Neural progenitor cell (in vitro differentiated cells): ENCODE measurements at regions not wholly inside any gene's neighbourhood (a gene's known extent, or its start where the extent isn't known, plus 50 kb on each side); places are given as distances from the start of the nearest gene placed in this dataset. TPM values are rescaled to one million over a fixed set of nuclear protein-coding genes. Genes with fewer than 3 reads are reported as not detected.

Experiments
- DNase-seq: peaks from one replicate; pipeline ENCODE4 v3.0.0-alpha.2; 2016; ENCODE audit warnings: low spot score
- H2AFZ ChIP-seq: fragments of 200-600 bp; sonication (generic); replicated peaks from 2 replicates; pipeline ENCODE4 v1.6.1; 2016; ENCODE audit warnings: antibody characterized with exemption
- H3F3A ChIP-seq: fragments of 200-600 bp; sonication (generic); 2 replicates; pipeline ENCODE4 v1.6.1; 2016; ENCODE audit warnings: antibody characterized with exemption, low read depth
- H3K27ac ChIP-seq: fragments of 200-600 bp; sonication (generic); 2 replicates; pipeline ENCODE4 v1.5.1; 2016; ENCODE audit warnings: mild to moderate bottlenecking
- H3K27me3 ChIP-seq: fragments of 200-600 bp; sonication (generic); 2 replicates; pipeline ENCODE4 v1.6.1; 2016; ENCODE audit warnings: mild to moderate bottlenecking, moderate library complexity
- H3K36me3 ChIP-seq: fragments of 200-600 bp; sonication (generic); 2 replicates; pipeline ENCODE4 v1.5.1; 2016
- H3K4me1 ChIP-seq: fragments of 200-600 bp; sonication (generic); 2 replicates; pipeline ENCODE4 v1.6.1; 2016; ENCODE audit warnings: mixed run types
- H3K4me2 ChIP-seq: fragments of 200-600 bp; sonication (generic); 2 replicates; pipeline ENCODE4 v1.6.1; 2016
- H3K4me3 ChIP-seq: fragments of 200-600 bp; sonication (generic); 2 replicates; pipeline ENCODE4 v1.5.1; 2016
- H3K79me2 ChIP-seq: fragments of 200-600 bp; sonication (generic); 2 replicates; pipeline ENCODE4 v1.6.1; 2016; ENCODE audit warnings: low read depth
- H3K9ac ChIP-seq: fragments of 200-600 bp; sonication (generic); 2 replicates; pipeline ENCODE4 v1.6.1; 2016
- H3K9me3 ChIP-seq: fragments of 200-600 bp; sonication (generic); 2 replicates; pipeline ENCODE4 v1.5.1; 2016; ENCODE audit warnings: low read depth
- H4K20me1 ChIP-seq: fragments of 200-600 bp; sonication (generic); 2 replicates; pipeline ENCODE4 v1.6.1; 2016; ENCODE audit warnings: low read depth
- H3K27ac Mint-ChIP-seq: 3 replicates; pipeline ENCODE4 v1.8.0; 2021; ENCODE audit warnings: mixed read lengths
- H3K27me3 Mint-ChIP-seq: 2 replicates; pipeline ENCODE4 v1.8.0; 2022; ENCODE audit warnings: low read depth, mild to moderate bottlenecking, inconsistent platforms, moderate library complexity, mixed read lengths; ENCODE audit not compliant: insufficient read depth
- H3K36me3 Mint-ChIP-seq: 3 replicates; pipeline ENCODE4 v1.8.0; 2021; ENCODE audit warnings: mixed read lengths
- H3K4me1 Mint-ChIP-seq: 3 replicates; pipeline ENCODE4 v1.8.0; 2021; ENCODE audit warnings: mixed read lengths
- H3K4me3 Mint-ChIP-seq: 3 replicates; pipeline ENCODE4 v1.8.0; 2021; ENCODE audit warnings: mild to moderate bottlenecking, moderate library complexity, mixed read lengths
- H3K9me3 Mint-ChIP-seq: 3 replicates; pipeline ENCODE4 v1.8.0; 2020; ENCODE audit warnings: mixed read lengths
- CTCF ChIP-seq: fragments of 200-600 bp; sonication (generic); IDR thresholded peaks from 2 replicates; pipeline ENCODE4 v1.5.1; 2017; ENCODE audit warnings: antibody characterized with exemption, mild to moderate bottlenecking
- EZH2 ChIP-seq: fragments of 200-600 bp; sonication (generic); IDR thresholded peaks from 2 replicates; pipeline ENCODE4 v1.6.1; 2017; ENCODE audit warnings: antibody characterized with exemption, mild to moderate bottlenecking, moderate library complexity
- EZH2phosphoT487 ChIP-seq: fragments of 200-600 bp; sonication (generic); IDR thresholded peaks from 2 replicates; pipeline ENCODE4 v1.6.1; 2017; ENCODE audit warnings: antibody characterized with exemption
- small RNA-seq: library from RNA; depleted of rRNA; stranded (forward); fragments of <200 nt; gene quantifications from one replicate; pipeline ENCODE3, GENCODE V24; 2015

GRCh38 chr6:163630991-163631390, 216.5 kb downstream of the QKI start:
- Histone ChIP-seq H3K27me3 (no peaks in the 10 kb centered on the region), H4K20me1 (no peaks in the 10 kb centered on the region), H3F3A (no peaks in the 10 kb centered on the region), H3K27ac (no peak overlapping the region), H3K4me1 (no peaks in the 10 kb centered on the region), H3K4me2 (no peak overlapping the region), H3K9me3 (no peaks in the 10 kb centered on the region), H2AFZ (no peak overlapping the region), H3K36me3 (no peaks in the 10 kb centered on the region), H3K4me3 (no peak overlapping the region), H3K9ac (no peak overlapping the region), H3K79me2 (no peaks in the 10 kb centered on the region)
- no peak overlapping the region for H3K4me3 Mint-ChIP-seq
- H3K4me1 Mint-ChIP-seq, result peaks cover 12% of the 10 kb centered on the region
- H3K27ac Mint-ChIP-seq, result no peak overlapping the region
- H3K9me3 Mint-ChIP-seq, result peaks cover 26% of the 10 kb centered on the region
- no peak for DNase-seq
- no peaks in the 10 kb centered on the region for H3K36me3 Mint-ChIP-seq
- H3K27me3 Mint-ChIP-seq, result peaks cover 4% of the 10 kb centered on the region
- TF ChIP-seq EZH2, result no peak

DNA sequence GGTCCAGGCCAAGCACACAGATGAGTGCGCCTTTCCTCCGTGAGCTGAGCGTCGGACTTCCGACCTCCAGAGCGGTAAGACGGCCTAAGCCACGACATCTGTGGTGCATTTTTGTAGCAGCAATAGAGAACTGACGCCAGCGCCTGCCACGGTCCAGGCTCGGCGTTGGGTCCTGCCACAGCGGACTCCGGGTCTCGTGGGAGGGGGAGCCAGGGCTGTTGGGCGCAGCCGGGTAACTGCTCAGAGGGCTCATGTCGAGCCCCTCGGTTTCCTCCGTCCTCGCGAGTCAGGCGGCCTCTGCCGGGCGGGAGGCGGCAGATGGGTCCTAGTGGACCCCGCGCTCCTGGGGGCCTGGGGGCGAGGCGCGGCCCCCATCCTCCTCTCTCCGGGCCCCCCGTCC, 216.1 kb downstream of the QKI start:
- Histone ChIP-seq H3K9me3 (no peaks in the 10 kb centered on the region), H3K4me1 (no peaks in the 10 kb centered on the region), H3K79me2 (no peaks in the 10 kb centered on the region), H3K4me2 (no peak overlapping the region), H3K9ac (no peak overlapping the region), H3F3A (no peaks in the 10 kb centered on the region), H4K20me1 (no peaks in the 10 kb centered on the region), H3K27me3 (no peaks in the 10 kb centered on the region), H3K27ac (no peak overlapping the region), H3K4me3 (no peak overlapping the region), H2AFZ (no peak overlapping the region), H3K36me3 (no peaks in the 10 kb centered on the region)
- Mint-ChIP-seq H3K36me3 (no peaks in the 10 kb centered on the region), H3K27ac (no peak overlapping the region), H3K9me3 (peaks cover 26% of the 10 kb centered on the region), H3K4me1 (peaks cover 13% of the 10 kb centered on the region), H3K4me3 (no peak overlapping the region), H3K27me3 (peaks cover 7% of the 10 kb centered on the region)
- no peak for DNase-seq
- no peak for TF ChIP-seq EZH2
- no peak for TF ChIP-seq CTCF
- TF ChIP-seq EZH2phosphoT487, result no peak

DNA sequence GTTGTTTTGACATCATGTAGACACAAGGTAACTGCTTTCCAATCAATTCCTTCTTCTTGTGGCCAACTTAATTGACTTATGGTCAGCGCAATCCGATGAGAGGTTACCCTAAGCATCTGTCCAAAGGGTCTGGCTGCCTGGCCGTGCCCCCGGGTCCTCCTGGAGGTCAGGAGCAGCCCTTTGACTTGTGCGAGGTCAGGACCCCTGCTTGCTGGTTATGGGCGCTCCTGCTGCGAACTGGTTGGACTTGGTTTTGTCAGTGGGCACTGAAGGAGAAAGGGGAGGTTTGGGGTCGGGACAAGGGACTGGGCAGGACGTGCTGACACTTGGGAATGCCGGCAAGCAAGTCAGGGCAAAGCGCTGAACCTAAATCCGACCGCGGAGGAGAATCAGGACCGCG, 215.6 kb downstream of the QKI start:
- no peak overlapping the region for H3K4me3 Mint-ChIP-seq
- no peaks in the 10 kb centered on the region for H3K4me1 ChIP-seq
- H3K79me2 ChIP-seq, result no peaks in the 10 kb centered on the region
- peaks cover 8% of the 10 kb centered on the region for H3K4me1 Mint-ChIP-seq
- no peaks in the 10 kb centered on the region for H4K20me1 ChIP-seq
- no peak for DNase-seq
- H3K27me3 Mint-ChIP-seq, result peaks cover 5% of the 10 kb centered on the region
- TF ChIP-seq EZH2 (no peak), CTCF (no peak), EZH2phosphoT487 (no peak)
- H3K4me3 ChIP-seq, result no peak overlapping the region
- H3K27me3 ChIP-seq, result no peaks in the 10 kb centered on the region
- no peak overlapping the region for H3K27ac ChIP-seq
- no peak overlapping the region for H2AFZ ChIP-seq
- H3K4me2 ChIP-seq, result no peak overlapping the region
- peaks cover 26% of the 10 kb centered on the region for H3K9me3 Mint-ChIP-seq
- H3K9me3 ChIP-seq, result no peaks in the 10 kb centered on the region
- no peaks in the 10 kb centered on the region for H3K36me3 Mint-ChIP-seq
- no peak overlapping the region for H3K27ac Mint-ChIP-seq
- no peaks in the 10 kb centered on the region for H3K36me3 ChIP-seq
- no peaks in the 10 kb centered on the region for H3F3A ChIP-seq
- H3K9ac ChIP-seq, result no peak overlapping the region

Small RNA genes lying in the stretch of these regions (small RNA-seq; reads per million reads assigned to genes)
- gene RN7SL366P, result not detected
